Aorta (tissue), 5 donors: ENCODE measurements at regions not wholly inside any gene's neighbourhood (a gene's known extent, or its start where the extent isn't known, plus 50 kb on each side); places are given as distances from the start of the nearest gene placed in this dataset.

ENCODE experiments used
- ATAC-seq: fragments of 200-7000 bp; cut with Tn5 transposase; one replicate; pipeline ENCODE4 v1.9.1; 2022; ENCODE audit warnings: moderate library complexity; ENCODE audit not compliant: low FRiP score
- DNase-seq, 2 donors: peaks; one replicate each; pipeline ENCODE4 v3.0.0-alpha.2; 2020
- H3K27ac ChIP-seq, 2 donors: one replicate each; pipeline ENCODE4 v1.5.1; 2013; ENCODE audit warnings: low read length in 2 of 2, mild to moderate bottlenecking in 2 of 2, moderate library complexity in 2 of 2, control low read depth in 1 of 2, inconsistent platforms in 1 of 2, low read depth in 1 of 2
- H3K27me3 ChIP-seq, 2 donors: one replicate each; pipeline ENCODE4 v1.6.1; 2013; ENCODE audit warnings: control low read depth in 1 of 2, low read length in 1 of 2, mild to moderate bottlenecking in 1 of 2, moderate library complexity in 1 of 2; ENCODE audit not compliant: insufficient read depth in 2 of 2, control insufficient read depth in 1 of 2
- H3K36me3 ChIP-seq, 2 donors: one replicate each; pipeline ENCODE4 v1.6.1; 2013; ENCODE audit warnings: control low read depth in 1 of 2, low read length in 1 of 2, mild to moderate bottlenecking in 1 of 2; ENCODE audit not compliant: insufficient read depth in 2 of 2, control insufficient read depth in 1 of 2
- H3K4me1 ChIP-seq, 2 donors: one replicate each; pipeline ENCODE4 v1.6.1; 2013; ENCODE audit warnings: low read length in 2 of 2, control low read depth in 1 of 2, mild to moderate bottlenecking in 1 of 2, moderate library complexity in 1 of 2; ENCODE audit not compliant: insufficient read depth in 2 of 2, control insufficient read depth in 1 of 2
- H3K4me3 ChIP-seq, 2 donors: one replicate each; pipeline ENCODE4 v1.5.1; 2013; ENCODE audit warnings: low read length in 2 of 2, control low read depth in 1 of 2, mild to moderate bottlenecking in 1 of 2
- H3K9me3 ChIP-seq: one replicate; pipeline ENCODE4 v1.6.1; 2013; ENCODE audit warnings: mild to moderate bottlenecking, low read length; ENCODE audit not compliant: control insufficient read depth
- WGBS, 2 donors: extraction: QIAGEN DNeasy Blood & Tissue Kit; methylation state at CpG; one replicate each; pipeline ENCODE4 v1.1.7; 2013; 5-methylcytosine and 5-hydroxymethylcytosine counted together
- intact Hi-C, 2 donors: fragments of 100-400 bp; cut with DNase I; formaldehyde crosslinking; loops; one replicate each; pipeline versions ENCODE4 v1.14.2 to v1.15.0; 2022
- donor health status: healthy with polysubstance abuse.
- donor health status: Bipolar disorder and iron deficiency.
- donor health status: DM: no; HTN: no; CAD: no.
- donor health status: DM: no; HTN: no; CAD: no.
- donor health status: DM: yes; HTN: yes; CAD: no.

GRCh38 chr10:78532480-78533042 is 498.9 kb downstream of the RPS24 start:
- ATAC-seq, result no peak
- H3K27me3 ChIP-seq, result no peaks in the 10 kb centered on the region
- H3K27ac ChIP-seq, result no peak overlapping the region
- H3K36me3 ChIP-seq, result no peaks in the 10 kb centered on the region
- DNase-seq, result no peak
- no peak overlapping the region for H3K4me3 ChIP-seq
- WGBS, 2 donors, result 90% methylated on average over 3 of the region's 3 CpGs
- no peaks in the 10 kb centered on the region for H3K9me3 ChIP-seq
- no peaks in the 10 kb centered on the region for H3K4me1 ChIP-seq
- intact Hi-C loops, result no loop called here

- H3K9me3 ChIP-seq, result no peaks in the 10 kb centered on the region
- ATAC-seq (no peak), DNase-seq (no peak)
- WGBS, 2 donors, result 92 to 96% methylated on average over 5 of the region's 5 CpGs
- no peak overlapping the region for H3K4me3 ChIP-seq
- no peaks in the 10 kb centered on the region for H3K36me3 ChIP-seq
- H3K4me1 ChIP-seq, result no peaks in the 10 kb centered on the region
- H3K27me3 ChIP-seq, result no peaks in the 10 kb centered on the region
- no peak overlapping the region for H3K27ac ChIP-seq
- intact Hi-C loops, result no loop called here
Measured at GRCh38 chr10:78533098-78533497, 499.4 kb downstream of the RPS24 start.

GRCh38 chr10:78533776-78534175 is 500.1 kb downstream of the RPS24 start:
- WGBS, 2 donors, result 93% methylated on average over 5 of the region's 5 CpGs
- no peaks in the 10 kb centered on the region for H3K4me1 ChIP-seq
- H3K4me3 ChIP-seq, result no peak overlapping the region
- no peaks in the 10 kb centered on the region for H3K27me3 ChIP-seq
- no peaks in the 10 kb centered on the region for H3K9me3 ChIP-seq
- no peak for DNase-seq
- intact Hi-C loops, result no loop called here
- H3K27ac ChIP-seq, result no peak overlapping the region
- no peaks in the 10 kb centered on the region for H3K36me3 ChIP-seq
- no peak for ATAC-seq

- H3K9me3 ChIP-seq, result no peaks in the 10 kb centered on the region
- intact Hi-C loops, result no loop called here
- 93 to 96% methylated on average over 4 of the region's 4 CpGs for WGBS, 2 donors
- H3K4me1 ChIP-seq, result no peaks in the 10 kb centered on the region
- H3K36me3 ChIP-seq, result no peaks in the 10 kb centered on the region
- H3K27me3 ChIP-seq, result no peaks in the 10 kb centered on the region
- no peak overlapping the region for H3K4me3 ChIP-seq
- ATAC-seq (no peak), DNase-seq (no peak)
- H3K27ac ChIP-seq, result no peak overlapping the region
Measured at GRCh38 chr10:78535716-78536218, 502.1 kb downstream of the RPS24 start.

DNA sequence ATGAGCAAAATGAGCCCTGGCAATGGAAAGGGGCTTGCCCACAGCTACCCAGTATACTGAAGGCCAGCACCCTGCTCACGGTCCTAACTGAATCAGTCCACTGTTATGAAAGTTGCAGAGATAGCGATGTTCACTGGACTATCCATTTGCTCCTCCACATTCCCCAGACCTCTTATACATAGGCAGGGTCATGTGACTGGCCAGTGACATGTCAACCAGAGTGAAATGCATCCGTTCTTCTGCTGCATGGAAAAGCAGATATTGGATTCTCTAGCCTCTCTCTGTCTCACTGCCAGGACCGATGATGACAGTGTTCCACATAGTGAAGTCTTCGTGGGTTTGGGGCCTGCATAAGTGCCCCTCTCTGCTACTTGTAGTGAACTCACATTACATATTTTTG is 503.4 kb downstream of the RPS24 start:
- ATAC-seq, result no peak
- Histone ChIP-seq H3K4me1 (no peaks in the 10 kb centered on the region), H3K9me3 (no peaks in the 10 kb centered on the region), H3K27ac (no peak overlapping the region), H3K36me3 (no peaks in the 10 kb centered on the region), H3K27me3 (no peaks in the 10 kb centered on the region), H3K4me3 (no peak overlapping the region)
- no peak for DNase-seq
- 95 to 96% methylated on average over 5 of the region's 5 CpGs for WGBS, 2 donors
- intact Hi-C loops, result no loop called here

DNA sequence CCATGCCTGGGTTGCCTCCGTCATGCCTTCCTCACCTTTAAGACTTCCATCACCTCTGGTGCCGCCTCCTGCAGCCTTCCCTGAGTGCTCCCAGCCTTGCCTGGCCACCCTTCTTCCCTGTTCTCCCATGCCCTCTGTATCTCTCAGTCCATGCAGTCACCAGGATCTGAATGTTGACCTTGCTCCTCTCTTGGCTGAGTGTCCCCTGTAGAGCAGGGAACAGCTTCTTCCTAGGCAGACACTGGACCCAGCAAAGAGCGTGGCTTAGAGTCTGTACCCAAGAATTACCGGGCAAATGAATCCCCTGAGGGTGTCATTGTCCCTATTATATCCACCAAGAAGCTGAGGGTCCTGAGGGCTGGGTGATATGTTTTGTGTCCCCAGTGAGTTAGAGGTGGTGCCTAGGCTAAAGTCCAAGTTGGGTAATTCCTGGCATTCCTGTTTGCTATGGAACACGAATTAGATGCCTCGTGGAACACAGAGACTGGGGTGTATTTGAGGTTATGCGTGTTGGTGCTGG is 505.6 kb downstream of the RPS24 start:
- intact Hi-C loops, result no loop called here
- no peak for ATAC-seq
- 66 to 67% methylated on average over 7 of the region's 7 CpGs for whole genome bisulfite sequencing, 2 donors
- H3K9me3 ChIP-seq, result no peaks in the 10 kb centered on the region
- DNase-seq, result no peak
- no peaks in the 10 kb centered on the region for H3K36me3 ChIP-seq
- no peaks in the 10 kb centered on the region for H3K27me3 ChIP-seq
- H3K27ac ChIP-seq, result no peak overlapping the region
- H3K4me3 ChIP-seq, result no peak overlapping the region
- H3K4me1 ChIP-seq, result peaks cover 0 to 3% of the 10 kb centered on the region in 2 donors

DNA sequence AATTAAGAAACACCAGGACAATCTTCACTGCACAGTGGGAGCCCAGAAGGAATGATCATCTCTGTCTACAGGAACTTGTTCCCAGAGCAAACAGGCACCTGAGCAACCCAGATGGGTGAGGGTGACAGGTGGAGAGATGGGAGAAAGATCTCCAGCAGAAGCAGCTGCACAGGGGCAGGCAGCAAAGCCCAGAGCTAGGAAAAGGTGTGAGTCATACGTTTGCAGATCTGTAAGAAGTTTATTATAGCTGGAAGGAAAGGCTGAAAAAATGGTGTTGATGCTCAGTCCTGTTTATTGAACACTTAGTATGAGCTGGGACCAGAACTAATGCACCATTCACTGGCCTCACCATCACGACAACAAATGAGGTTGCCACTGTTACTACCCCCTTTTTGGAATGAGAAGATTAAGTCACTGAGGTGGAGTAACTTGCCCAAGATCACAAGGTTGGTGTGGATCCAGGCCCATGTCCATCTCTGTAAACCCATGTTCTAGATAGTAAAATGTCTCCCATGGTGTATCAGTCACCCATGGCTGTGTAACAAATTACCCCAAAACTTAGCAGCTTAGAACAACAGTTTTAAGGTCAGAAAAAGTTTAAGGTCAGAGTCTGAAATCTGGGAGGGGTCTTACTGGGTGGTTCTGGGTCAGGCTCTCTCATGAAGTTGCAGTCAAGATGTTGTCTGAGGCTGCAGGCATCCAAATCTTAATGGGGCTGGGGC is 506.9 kb downstream of the RPS24 start:
- Histone ChIP-seq H3K27me3 (no peaks in the 10 kb centered on the region), H3K4me3 (no peak overlapping the region), H3K4me1 (peaks cover 0 to 3% of the 10 kb centered on the region in 2 donors), H3K27ac (no peak overlapping the region), H3K9me3 (no peaks in the 10 kb centered on the region), H3K36me3 (no peaks in the 10 kb centered on the region)
- 90 to 92% methylated on average over 2 of the region's 2 CpGs for WGBS, 2 donors
- ATAC-seq, result no peak
- DNase-seq, result no peak
- intact Hi-C loops, result loop anchor here in 1 of 2 donors (5.0 to 10.0 kb wide), 2 partner anchors 98 to 236 kb away; no protein-coding TSS in a partner anchor

DNA sequence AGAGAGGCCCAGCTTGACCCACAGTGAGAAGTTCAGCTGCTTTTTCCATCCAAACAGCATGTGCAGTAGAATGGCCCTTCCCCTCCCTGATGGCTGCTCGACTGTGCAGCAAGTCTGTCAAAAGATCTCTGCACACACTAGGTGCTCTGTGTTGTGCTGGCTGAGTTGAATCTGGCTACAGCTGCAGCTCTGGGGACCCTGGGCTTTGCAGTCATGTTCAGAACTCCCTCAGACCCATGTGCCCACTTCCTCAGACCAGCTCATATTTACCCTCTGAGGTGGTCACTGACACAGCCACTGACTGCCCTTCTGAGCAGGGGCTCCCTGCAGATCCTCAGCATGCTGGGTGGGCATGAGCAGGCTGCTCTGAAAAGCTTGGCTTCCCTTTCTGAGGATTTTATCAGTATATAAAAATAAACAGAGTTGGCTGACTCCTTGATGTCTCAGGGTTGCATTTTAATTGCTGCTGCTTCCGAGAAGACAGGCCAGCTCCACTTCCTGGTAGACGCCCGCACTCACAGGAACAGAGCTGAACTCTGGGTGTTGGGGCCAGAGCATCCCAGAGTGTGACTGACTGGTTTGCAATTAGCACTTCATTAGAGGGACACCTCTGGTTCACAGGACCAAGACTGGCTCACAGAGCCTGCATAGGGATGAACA is 507.9 kb downstream of the RPS24 start:
- intact Hi-C loops, result loop anchor here in 1 of 2 donors (5.0 to 10.0 kb wide), 2 partner anchors 99 to 237 kb away; no protein-coding TSS in a partner anchor
- DNase-seq (no peak), ATAC-seq (no peak)
- Histone ChIP-seq H3K36me3 (no peaks in the 10 kb centered on the region), H3K4me3 (no peak overlapping the region), H3K27ac (no peak overlapping the region), H3K9me3 (no peaks in the 10 kb centered on the region), H3K27me3 (no peaks in the 10 kb centered on the region), H3K4me1 (peaks cover 0 to 3% of the 10 kb centered on the region in 2 donors)
- WGBS, 2 donors, result 65 to 68% methylated on average over 4 of the region's 4 CpGs
